SK-N-MC (cell line): ENCODE measurements at regions not wholly inside any gene's neighbourhood (a gene's known extent, or its start where the extent isn't known, plus 50 kb on each side); places are given as distances from the start of the nearest gene placed in this dataset.

ENCODE experiments used
- DNase-seq: peaks from one replicate; pipeline ENCODE4 v3.0.0-alpha.2; 2011; ENCODE audit warnings: low read depth, low spot score
- H3K27ac ChIP-seq: fragments of 200-600 bp; sonication (generic); 2 replicates; pipeline ENCODE4 v1.5.1; 2016; ENCODE audit warnings: mixed run types
- H3K36me3 ChIP-seq: fragments of 200-600 bp; sonication (generic); 2 replicates; pipeline ENCODE4 v1.6.1; 2017; ENCODE audit warnings: antibody characterized with exemption, low read length, mixed read lengths; ENCODE audit not compliant: insufficient read depth
- H3K4me3 ChIP-seq: fragments of 200-600 bp; sonication (generic); 2 replicates; pipeline ENCODE4 v1.5.1; 2016
- H3K9ac ChIP-seq: fragments of 200-600 bp; sonication (generic); 2 replicates; pipeline ENCODE4 v1.8.0; 2017; ENCODE audit warnings: mixed run types, mixed read lengths; ENCODE audit not compliant: insufficient read length
- H3K9me3 ChIP-seq: fragments of 200-600 bp; sonication (generic); 2 replicates; pipeline ENCODE4 v1.6.1; 2017; ENCODE audit warnings: low read depth, mild to moderate bottlenecking, antibody characterized with exemption, low read length, moderate library complexity, mixed read lengths
- EZH2 ChIP-seq: fragments of 200-600 bp; sonication (generic); IDR thresholded peaks from one replicate; pipeline ENCODE4 v1.6.1; 2017; ENCODE audit warnings: antibody characterized with exemption
- FOXP2 ChIP-seq: optimal IDR thresholded peaks from 2 replicates; pipeline ENCODE3; 2011; ENCODE audit warnings: mild to moderate bottlenecking, moderate library complexity; ENCODE audit not compliant: insufficient read depth; ENCODE audit errors: extremely low read length, control extremely low read depth
- POLR2AphosphoS5 ChIP-seq: IDR thresholded peaks from 2 replicates; pipeline ENCODE4 v1.6.1; 2012; ENCODE audit warnings: mild to moderate bottlenecking, low read depth, low read length, borderline replicate concordance

DNA sequence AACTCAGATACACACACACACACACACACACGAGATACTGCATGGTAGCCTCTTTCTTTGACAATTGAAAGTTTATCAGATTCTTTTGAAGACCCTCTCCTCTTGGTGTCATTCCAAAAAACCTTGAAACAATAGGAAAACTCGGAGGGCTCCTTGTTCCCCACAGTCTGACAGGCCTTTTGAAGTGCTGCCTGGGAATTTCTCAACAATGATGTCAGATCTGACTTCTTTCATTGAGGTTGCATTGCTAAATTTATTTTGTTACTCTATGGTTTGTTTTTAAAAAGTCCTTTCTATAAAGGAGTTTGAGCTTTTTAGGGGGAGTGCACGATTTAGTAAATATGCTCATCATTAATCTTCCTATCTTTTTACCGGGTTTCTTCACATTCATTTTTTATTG is 583.9 kb downstream of the SEMA5A start:
- Histone ChIP-seq H3K36me3 (no peaks in the 10 kb centered on the region), H3K27ac (no peak overlapping the region), H3K4me3 (no peak overlapping the region), H3K9me3 (no peaks in the 10 kb centered on the region), H3K9ac (no peak overlapping the region)
- TF ChIP-seq EZH2 (no peak), POLR2AphosphoS5 (no peak), FOXP2 (no peak)
- no peak for DNase-seq

DNA sequence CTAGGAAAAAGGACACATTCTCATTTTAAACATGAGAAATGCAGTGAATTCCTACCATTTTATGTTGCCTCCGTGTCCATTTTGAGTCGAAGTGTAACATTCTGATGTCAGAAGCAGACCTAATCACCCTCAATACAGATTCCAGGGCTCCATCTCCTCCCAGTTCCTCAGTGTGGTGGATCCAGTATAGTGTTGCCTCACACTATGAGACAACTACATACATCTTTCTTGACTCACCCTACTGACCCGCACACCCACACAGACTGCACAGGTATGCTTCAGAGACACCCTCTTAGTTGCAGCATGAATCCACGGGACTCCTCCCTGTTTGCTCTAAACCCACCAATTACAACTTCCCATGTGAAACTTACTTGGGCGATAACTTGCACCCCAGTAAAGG is 564.9 kb downstream of the SEMA5A start:
- TF ChIP-seq FOXP2 (no peak), EZH2 (no peak), POLR2AphosphoS5 (no peak)
- Histone ChIP-seq H3K4me3 (no peak overlapping the region), H3K9me3 (no peaks in the 10 kb centered on the region), H3K9ac (no peak overlapping the region), H3K36me3 (no peaks in the 10 kb centered on the region), H3K27ac (no peak overlapping the region)
- DNase-seq = no peak

DNA sequence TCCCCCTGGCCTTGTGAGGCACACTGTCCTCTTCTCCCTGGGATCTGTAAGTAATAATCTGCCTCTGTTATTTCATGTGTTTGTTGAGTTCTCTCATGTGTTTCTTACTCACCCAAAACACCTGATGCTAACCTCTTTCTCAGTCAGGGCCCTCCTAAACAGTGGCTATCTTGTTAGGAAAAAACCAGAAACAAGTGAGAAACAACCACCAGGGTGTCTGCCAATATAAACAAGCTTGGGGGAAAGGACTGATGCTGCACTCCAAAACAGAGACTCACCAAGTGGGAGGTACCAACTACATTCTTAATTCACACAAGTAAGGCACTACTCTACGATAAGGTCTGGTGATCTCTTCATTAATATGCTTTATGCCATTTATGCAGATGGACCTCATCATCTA is 564.4 kb downstream of the SEMA5A start:
- H3K27ac ChIP-seq = no peak overlapping the region
- DNase-seq = no peak

DNA sequence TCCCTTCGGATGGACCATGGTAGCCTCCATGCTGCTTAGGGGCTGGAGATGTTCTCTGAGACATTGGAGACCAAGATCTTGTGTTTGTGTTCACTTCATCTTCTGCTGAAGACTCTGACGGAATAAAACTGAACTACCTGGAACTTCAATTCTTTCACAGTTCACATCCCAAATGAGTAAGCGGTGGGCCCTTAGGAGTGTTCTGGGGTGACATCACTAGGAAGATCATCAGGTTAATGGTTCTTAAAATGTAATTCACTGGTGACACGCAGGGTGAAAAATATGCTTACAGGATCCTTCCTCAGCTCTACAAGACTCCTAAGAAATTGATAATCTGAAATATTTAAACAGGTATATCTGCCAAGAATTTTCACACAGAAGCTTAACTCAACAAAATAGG is 561.5 kb downstream of the SEMA5A start:
- H3K4me3 ChIP-seq = no peak overlapping the region
- no peaks in the 10 kb centered on the region for H3K9me3 ChIP-seq
- no peak for TF ChIP-seq FOXP2
- TF ChIP-seq EZH2 = no peak
- TF ChIP-seq POLR2AphosphoS5 = no peak
- no peak overlapping the region for H3K9ac ChIP-seq
- H3K36me3 ChIP-seq = no peaks in the 10 kb centered on the region
- no peak for DNase-seq
- H3K27ac ChIP-seq = no peak overlapping the region

More for the DNA sequence above, 564.4 kb downstream of the SEMA5A start:
- Histone ChIP-seq H3K9me3 (no peaks in the 10 kb centered on the region), H3K36me3 (no peaks in the 10 kb centered on the region), H3K9ac (no peak overlapping the region), H3K4me3 (no peak overlapping the region)
- TF ChIP-seq FOXP2 (no peak), POLR2AphosphoS5 (no peak)
